ENCODE measurements at regions not wholly inside any gene's neighbourhood (a gene's known extent, or its start where the extent isn't known, plus 50 kb on each side); places are given as distances from the start of the nearest gene placed in this dataset.

- Mint-ChIP-seq H3K9me3 (peaks cover 0 to 7% (median 0%) of the 10 kb centered on the region in 3 donors), H3K4me3 (no peak overlapping the region), H3K36me3 (no peaks in the 10 kb centered on the region), H3K27me3 (no peaks in the 10 kb centered on the region), H3K4me1 (no peaks in the 10 kb centered on the region), H3K27ac (no peak overlapping the region)
These were observed 415.2 kb downstream of the DNAH5 start for GRCh38 chr5:13529300-13529699.

DNA sequence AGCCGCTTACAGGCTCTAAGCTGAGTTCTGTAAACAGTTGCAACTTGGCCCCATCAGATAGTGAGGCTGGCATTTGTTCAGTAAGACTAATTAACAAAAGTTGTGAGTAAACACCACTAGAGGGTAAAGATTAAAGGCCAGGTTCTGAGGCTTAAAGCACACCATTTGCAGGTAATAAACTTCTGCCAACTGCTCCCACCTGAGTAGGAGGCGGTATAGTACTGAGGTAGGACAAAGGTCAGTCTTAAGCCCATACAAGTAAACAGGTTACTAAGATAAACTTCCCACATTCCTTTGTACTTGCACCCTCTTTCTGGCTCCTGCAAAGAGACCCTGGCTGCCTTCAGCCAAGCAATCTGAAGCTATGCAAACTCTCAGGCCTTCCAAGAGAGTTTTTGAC lies 419.6 kb downstream of the DNAH5 start:
- H3K4me1 Mint-ChIP-seq: no peaks in the 10 kb centered on the region
- no peaks in the 10 kb centered on the region for H3K36me3 Mint-ChIP-seq
- H3K4me3 Mint-ChIP-seq: no peak overlapping the region
- no peak overlapping the region for H3K27ac Mint-ChIP-seq
- H3K9me3 Mint-ChIP-seq: peaks cover 2 to 10% (median 4%) of the 10 kb centered on the region in 3 donors
- no peaks in the 10 kb centered on the region for H3K27me3 Mint-ChIP-seq

GRCh38 chr5:13519131-13519530 lies 425.4 kb downstream of the DNAH5 start:
- Mint-ChIP-seq H3K9me3 (peaks cover 4 to 11% (median 6%) of the 10 kb centered on the region in 3 donors), H3K4me1 (no peaks in the 10 kb centered on the region), H3K27me3 (no peaks in the 10 kb centered on the region), H3K27ac (no peak overlapping the region), H3K36me3 (no peaks in the 10 kb centered on the region), H3K4me3 (no peak overlapping the region)

DNA sequence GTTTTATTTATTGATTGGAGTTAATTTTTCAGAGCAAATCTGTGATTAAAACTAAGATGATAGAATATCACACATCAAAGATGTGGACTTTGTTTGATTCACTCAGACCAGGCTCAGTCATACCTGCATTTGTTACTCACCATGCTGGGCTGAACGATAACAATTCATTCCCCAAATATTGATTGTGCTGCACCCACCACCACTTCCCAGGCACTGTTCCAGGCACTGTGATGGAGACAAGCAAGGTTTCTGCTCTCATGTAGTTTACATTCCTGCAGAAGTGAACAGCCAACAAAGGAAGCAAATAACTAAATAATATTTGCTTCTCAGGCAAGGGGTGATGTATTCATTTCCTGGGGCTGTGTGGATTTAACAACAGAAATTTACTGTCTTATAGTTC lies 428.3 kb downstream of the DNAH5 start:
- Mint-ChIP-seq H3K27me3 (no peaks in the 10 kb centered on the region), H3K4me3 (no peak overlapping the region), H3K4me1 (no peaks in the 10 kb centered on the region), H3K36me3 (no peaks in the 10 kb centered on the region), H3K9me3 (peaks cover 2 to 13% (median 6%) of the 10 kb centered on the region in 3 donors), H3K27ac (no peak overlapping the region)

DNA sequence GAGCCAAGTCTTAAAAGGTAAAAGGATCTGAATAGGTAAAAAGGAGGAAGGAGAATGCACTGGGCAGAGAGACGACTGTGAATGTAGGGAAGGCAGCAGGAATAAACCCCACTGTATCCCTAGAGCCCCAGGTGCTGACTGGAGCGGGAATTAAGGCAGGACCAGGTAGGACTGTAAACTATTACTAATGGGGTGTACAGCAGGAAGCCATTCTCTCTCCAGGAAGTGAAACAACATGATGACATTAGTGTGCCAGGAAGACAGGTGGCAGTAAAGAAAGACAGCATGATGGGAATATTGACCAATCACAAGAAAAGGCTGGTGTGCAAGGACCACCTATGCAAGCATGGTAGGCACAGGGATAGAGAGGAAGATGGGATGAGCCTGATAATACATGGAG lies 433.0 kb downstream of the DNAH5 start:
- no peak overlapping the region for H3K4me3 Mint-ChIP-seq
- peak overlapping the region in 1 of 3 donors; percentile 7 for H3K27ac Mint-ChIP-seq
- H3K9me3 Mint-ChIP-seq: peaks cover 4 to 10% (median 4%) of the 10 kb centered on the region in 3 donors
- no peaks in the 10 kb centered on the region for H3K4me1 Mint-ChIP-seq
- no peaks in the 10 kb centered on the region for H3K27me3 Mint-ChIP-seq
- H3K36me3 Mint-ChIP-seq: no peaks in the 10 kb centered on the region

DNA sequence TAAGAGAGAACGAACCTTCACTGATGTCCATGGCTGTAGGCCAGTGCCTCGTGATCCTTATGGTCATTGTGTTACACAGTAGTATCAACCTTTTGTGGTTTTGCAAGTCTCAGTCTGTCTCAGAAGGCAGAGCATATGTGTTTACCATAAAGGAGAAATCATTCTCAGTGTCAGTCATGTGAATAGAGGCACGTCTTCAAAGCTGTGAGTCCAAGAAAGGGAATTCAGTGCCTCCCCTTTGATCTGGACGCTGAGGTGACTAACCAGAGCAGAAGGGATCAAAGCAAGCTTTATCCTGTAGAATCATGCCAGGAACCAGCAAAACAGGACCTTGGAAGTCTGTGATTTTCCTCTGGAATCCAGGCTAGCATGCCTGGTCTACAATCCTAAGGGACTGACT lies 433.9 kb downstream of the DNAH5 start:
- Mint-ChIP-seq H3K36me3 (no peaks in the 10 kb centered on the region), H3K27me3 (no peaks in the 10 kb centered on the region), H3K4me3 (no peak overlapping the region), H3K27ac (no peak overlapping the region), H3K9me3 (peaks cover 4 to 10% (median 6%) of the 10 kb centered on the region in 3 donors), H3K4me1 (no peaks in the 10 kb centered on the region)

- Mint-ChIP-seq H3K27me3 (no peaks in the 10 kb centered on the region), H3K4me1 (no peaks in the 10 kb centered on the region), H3K4me3 (no peak overlapping the region), H3K9me3 (peaks cover 4 to 8% (median 7%) of the 10 kb centered on the region in 3 donors), H3K36me3 (no peaks in the 10 kb centered on the region), H3K27ac (no peak overlapping the region)
These were observed 435.9 kb downstream of the DNAH5 start for GRCh38 chr5:13508559-13508958.

DNA sequence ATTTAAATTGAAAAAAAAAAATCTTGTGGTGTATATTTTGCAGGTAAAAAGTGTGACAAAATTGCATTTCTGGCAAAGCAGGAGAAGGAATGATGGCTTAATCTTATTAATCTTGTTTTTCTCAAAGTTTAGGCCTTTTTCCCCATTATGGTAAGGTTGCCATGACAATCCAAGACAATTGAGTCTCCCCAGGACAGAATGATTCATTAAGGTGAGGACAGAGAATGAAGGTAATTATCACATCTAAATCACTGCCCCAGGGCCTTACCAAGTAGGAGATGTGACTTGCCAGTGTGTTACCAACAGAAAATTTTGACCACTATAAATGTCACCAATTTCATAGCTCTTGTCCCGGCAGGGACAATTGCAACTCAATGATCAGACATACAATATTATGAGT lies 439.2 kb downstream of the DNAH5 start:
- peaks cover 0 to 8% (median 4%) of the 10 kb centered on the region in 3 donors for H3K9me3 Mint-ChIP-seq
- H3K27ac Mint-ChIP-seq: no peak overlapping the region
- no peak overlapping the region for H3K4me3 Mint-ChIP-seq
- H3K27me3 Mint-ChIP-seq: no peaks in the 10 kb centered on the region
- no peaks in the 10 kb centered on the region for H3K36me3 Mint-ChIP-seq
- H3K4me1 Mint-ChIP-seq: no peaks in the 10 kb centered on the region

GRCh38 chr5:13503017-13503416 lies 441.5 kb downstream of the DNAH5 start:
- Mint-ChIP-seq H3K27me3 (no peaks in the 10 kb centered on the region), H3K9me3 (peaks cover 0 to 6% (median 2%) of the 10 kb centered on the region in 3 donors), H3K36me3 (no peaks in the 10 kb centered on the region), H3K27ac (no peak overlapping the region), H3K4me3 (peak overlapping the region in 1 of 4 donors; percentile 58), H3K4me1 (no peaks in the 10 kb centered on the region)

DNA sequence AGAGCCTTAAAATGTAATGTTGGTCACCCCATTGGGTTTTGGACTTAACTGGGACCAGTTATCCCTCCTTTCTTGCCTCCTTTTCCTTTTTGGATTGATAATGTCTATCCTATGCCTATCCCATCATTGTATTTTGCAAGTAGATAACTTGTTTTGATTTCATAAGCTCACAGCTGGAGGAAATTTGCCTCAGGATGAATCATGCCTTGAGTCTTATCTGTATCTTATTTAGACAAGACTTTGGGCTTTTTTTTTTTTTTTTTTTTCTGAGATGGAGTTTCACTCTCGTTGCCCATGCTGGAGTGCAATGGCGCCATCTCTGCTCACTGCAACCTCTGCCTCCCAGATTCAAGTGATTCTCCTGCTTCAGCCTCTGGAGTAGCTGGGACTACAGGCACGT lies 443.3 kb downstream of the DNAH5 start:
- Mint-ChIP-seq H3K27me3 (no peaks in the 10 kb centered on the region), H3K4me3 (no peak overlapping the region), H3K27ac (no peak overlapping the region), H3K4me1 (no peaks in the 10 kb centered on the region), H3K9me3 (peaks cover 0 to 2% (median 2%) of the 10 kb centered on the region in 3 donors), H3K36me3 (no peaks in the 10 kb centered on the region)

- Mint-ChIP-seq H3K4me1 (no peaks in the 10 kb centered on the region), H3K9me3 (peaks cover 0 to 2% (median 0%) of the 10 kb centered on the region in 3 donors), H3K27ac (no peak overlapping the region), H3K27me3 (no peaks in the 10 kb centered on the region), H3K4me3 (no peak overlapping the region), H3K36me3 (no peaks in the 10 kb centered on the region)
These were observed 446.2 kb downstream of the DNAH5 start for GRCh38 chr5:13498279-13498678.

- H3K27me3 Mint-ChIP-seq: no peaks in the 10 kb centered on the region
- H3K4me3 Mint-ChIP-seq: peak overlapping the region in 1 of 4 donors; percentile 27
- no peak overlapping the region for H3K27ac Mint-ChIP-seq
- peaks cover 0 to 3% (median 0%) of the 10 kb centered on the region in 3 donors for H3K4me1 Mint-ChIP-seq
- H3K36me3 Mint-ChIP-seq: no peaks in the 10 kb centered on the region
- peaks cover 3 to 9% (median 4%) of the 10 kb centered on the region in 3 donors for H3K9me3 Mint-ChIP-seq
These were observed 456.1 kb downstream of the DNAH5 start for GRCh38 chr5:13488254-13488931.

- H3K4me1 Mint-ChIP-seq: peaks cover 0 to 2% (median 0%) of the 10 kb centered on the region in 3 donors
- no peaks in the 10 kb centered on the region for H3K36me3 Mint-ChIP-seq
- H3K9me3 Mint-ChIP-seq: peaks cover 0 to 4% (median 2%) of the 10 kb centered on the region in 3 donors
- no peak overlapping the region for H3K27ac Mint-ChIP-seq
- no peak overlapping the region for H3K4me3 Mint-ChIP-seq
- H3K27me3 Mint-ChIP-seq: no peaks in the 10 kb centered on the region
These were observed 463.7 kb downstream of the DNAH5 start for GRCh38 chr5:13480834-13481233.

DNA sequence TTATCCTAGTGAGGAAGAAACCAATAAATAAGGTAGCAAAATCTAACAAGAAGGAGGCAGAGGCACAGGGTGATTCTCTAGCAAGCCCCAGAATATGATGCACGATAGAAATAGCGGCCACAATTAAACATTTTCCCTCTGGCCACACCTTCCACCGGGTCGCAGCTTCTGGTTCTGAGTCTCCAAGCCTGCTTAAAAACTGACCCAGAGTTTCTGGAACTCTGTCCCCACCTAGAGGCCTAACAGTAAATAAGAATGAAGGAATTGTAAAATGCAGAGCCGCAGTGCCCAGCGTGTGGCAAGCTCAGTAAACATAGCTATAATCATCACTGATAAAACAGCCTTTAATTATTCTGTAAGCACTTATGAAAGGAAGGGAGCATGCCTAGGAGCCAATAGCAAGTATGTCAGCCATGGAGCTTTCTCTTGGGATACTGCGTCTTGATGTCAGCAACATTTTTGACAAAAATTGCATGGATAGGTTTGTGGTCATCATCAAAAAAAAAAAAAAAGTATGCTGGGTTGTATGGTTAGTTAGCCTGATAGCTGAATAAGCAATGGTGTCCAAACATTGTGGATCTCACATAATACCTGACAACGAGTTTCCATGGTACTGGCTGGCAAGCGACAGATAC lies 465.5 kb downstream of the DNAH5 start:
- Mint-ChIP-seq H3K27ac (no peak overlapping the region), H3K4me1 (peaks cover 0 to 2% (median 0%) of the 10 kb centered on the region in 3 donors), H3K27me3 (no peaks in the 10 kb centered on the region), H3K9me3 (peaks cover 0 to 5% (median 0%) of the 10 kb centered on the region in 3 donors), H3K36me3 (peaks cover 1% of the 10 kb centered on the region), H3K4me3 (no peak overlapping the region)

DNA sequence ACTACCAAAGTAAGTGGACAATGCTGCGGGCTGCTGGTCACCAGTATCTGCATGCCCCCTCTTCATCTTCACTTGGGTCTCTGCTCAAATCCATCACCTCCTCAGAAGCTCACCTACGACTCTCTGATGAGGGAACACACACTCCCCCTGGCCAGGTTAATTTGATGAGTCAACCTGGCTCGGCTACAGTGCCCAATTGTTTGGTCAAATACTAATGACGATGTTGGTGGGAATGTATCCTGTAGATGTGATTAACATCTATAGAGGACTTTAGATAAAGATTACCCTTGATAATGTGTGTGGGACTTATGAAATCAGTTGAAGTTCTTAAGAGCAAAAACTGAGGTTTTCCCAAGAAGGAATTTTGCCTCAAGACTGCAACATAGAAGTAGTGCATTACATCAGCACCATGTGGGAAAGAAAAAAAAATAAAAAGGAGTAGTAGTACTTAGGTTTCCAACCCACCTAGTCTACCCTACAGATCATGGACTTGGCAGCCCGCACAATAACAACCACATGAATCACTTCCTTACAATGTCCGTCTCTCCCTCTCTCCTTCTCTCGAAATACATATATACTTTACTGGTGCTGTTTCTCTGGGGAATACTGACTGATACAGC lies 467.3 kb downstream of the DNAH5 start:
- Mint-ChIP-seq H3K9me3 (peaks cover 0 to 6% (median 2%) of the 10 kb centered on the region in 3 donors), H3K4me1 (peaks cover 0 to 2% (median 0%) of the 10 kb centered on the region in 3 donors), H3K27me3 (no peaks in the 10 kb centered on the region), H3K36me3 (peaks cover 1% of the 10 kb centered on the region), H3K27ac (no peak overlapping the region), H3K4me3 (no peak overlapping the region)

Data from IgD-negative memory B cell (primary cell).